NB4 (cell line): ENCODE measurements at regions not wholly inside any gene's neighbourhood (a gene's known extent, or its start where the extent isn't known, plus 50 kb on each side); places are given as distances from the start of the nearest gene placed in this dataset.
"Not testable (repeated sequence)": the region's sequence is repeated elsewhere in the genome, so short reads cannot be mapped to it uniquely, and the experiment has no call there.

Source experiments
- DNase-seq: peaks from one replicate; pipeline ENCODE4 v3.0.0; 2010; ENCODE audit warnings: low read depth
- H3K4me3 ChIP-seq: one replicate; pipeline ENCODE4 v1.5.1; 2011; ENCODE audit warnings: mild to moderate bottlenecking, low read depth, low read length, moderate library complexity
- CTCF ChIP-seq: IDR thresholded peaks from one replicate; pipeline ENCODE4 v1.5.1; 2012; ENCODE audit warnings: low read depth, low read length
- MAX ChIP-seq: IDR thresholded peaks from 2 replicates; pipeline ENCODE4 v1.6.1; 2011; ENCODE audit warnings: low read depth, low read length
- MYC ChIP-seq: IDR thresholded peaks from 2 replicates; pipeline ENCODE4 v1.6.1; 2011; ENCODE audit warnings: low read depth, low read length
- POLR2A ChIP-seq: IDR thresholded peaks from 2 replicates; pipeline ENCODE4 v1.6.1; 2011; ENCODE audit warnings: mild to moderate bottlenecking; ENCODE audit not compliant: insufficient read length; ENCODE audit errors: extremely low read depth

DNA sequence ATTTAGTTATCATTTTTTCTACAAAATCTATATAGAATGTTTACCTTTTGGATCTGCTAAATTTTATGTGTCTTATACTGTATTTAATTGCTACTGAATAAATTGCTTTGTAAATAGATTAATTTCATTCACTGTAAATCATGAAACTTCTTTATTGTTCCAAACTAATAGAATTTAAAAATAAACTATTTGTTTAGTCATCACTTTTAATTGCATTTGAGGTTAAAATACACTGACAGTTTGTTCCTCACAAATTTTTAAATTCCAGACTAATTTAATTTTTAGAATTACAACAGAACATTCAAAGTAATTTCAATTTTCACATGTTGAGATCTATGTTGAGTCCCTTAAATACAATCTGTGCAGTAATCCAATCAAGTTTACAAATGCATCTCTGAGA, 1633.2 kb upstream of the NUDT12 start:
- no peak overlapping the region for H3K4me3 ChIP-seq

DNA sequence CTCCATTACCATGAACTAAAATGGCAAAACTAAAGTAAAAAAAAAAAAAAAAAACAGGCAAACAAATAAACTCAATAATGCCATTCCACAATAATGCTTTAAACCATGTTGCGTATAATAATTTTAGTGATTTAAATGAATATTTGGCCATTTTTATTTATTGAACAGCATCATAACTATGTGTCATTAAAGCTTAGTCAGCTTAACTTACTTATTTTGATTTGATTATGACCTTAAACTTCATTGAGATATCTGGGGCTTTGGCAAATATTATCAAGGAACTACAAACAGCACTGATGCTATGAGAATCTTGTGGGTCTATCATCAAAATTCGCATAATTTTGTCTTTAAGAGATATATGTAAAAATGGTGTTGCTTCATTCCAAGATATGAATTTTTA, 1610.3 kb upstream of the NUDT12 start:
- no peak overlapping the region for H3K4me3 ChIP-seq
- DNase-seq, result no peak
- TF ChIP-seq POLR2A (no peak), CTCF (no peak), MAX (no peak), MYC (no peak)

More for the DNA sequence above, 1633.2 kb upstream of the NUDT12 start:
- TF ChIP-seq POLR2A (no peak), MAX (no peak), CTCF (no peak), MYC (no peak)
- DNase-seq, result no peak

DNA sequence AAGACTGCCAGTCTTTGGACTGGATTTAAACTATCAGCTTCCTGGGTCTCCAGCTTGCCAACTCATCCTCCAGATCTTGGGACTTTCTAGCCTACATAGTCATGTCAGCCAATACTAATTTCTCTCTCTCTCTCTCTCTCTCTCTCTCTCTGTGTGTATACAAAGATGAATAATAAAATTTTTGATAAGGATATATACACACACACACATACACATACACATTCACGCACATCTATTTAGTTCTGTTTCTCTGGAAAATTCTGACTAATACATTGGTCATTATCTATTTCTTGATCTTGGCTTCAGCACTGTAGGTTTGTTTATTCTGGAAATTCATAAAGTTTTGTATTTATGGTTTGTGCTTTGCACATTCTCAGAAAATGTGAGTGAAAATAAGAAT, 1606.2 kb upstream of the NUDT12 start:
- no peak overlapping the region for H3K4me3 ChIP-seq
- no peak for TF ChIP-seq MAX
- no peak for TF ChIP-seq POLR2A
- no peak for TF ChIP-seq MYC
- TF ChIP-seq CTCF, result no peak

GRCh38 chr5:105167092-105167491, 1604.5 kb upstream of the NUDT12 start:
- no peak overlapping the region for H3K4me3 ChIP-seq
- TF ChIP-seq MAX (no peak), MYC (no peak), CTCF (no peak), POLR2A (no peak)
- DNase-seq, result no peak

More for the DNA sequence above, 1606.2 kb upstream of the NUDT12 start:
- DNase-seq, result no peak

DNA sequence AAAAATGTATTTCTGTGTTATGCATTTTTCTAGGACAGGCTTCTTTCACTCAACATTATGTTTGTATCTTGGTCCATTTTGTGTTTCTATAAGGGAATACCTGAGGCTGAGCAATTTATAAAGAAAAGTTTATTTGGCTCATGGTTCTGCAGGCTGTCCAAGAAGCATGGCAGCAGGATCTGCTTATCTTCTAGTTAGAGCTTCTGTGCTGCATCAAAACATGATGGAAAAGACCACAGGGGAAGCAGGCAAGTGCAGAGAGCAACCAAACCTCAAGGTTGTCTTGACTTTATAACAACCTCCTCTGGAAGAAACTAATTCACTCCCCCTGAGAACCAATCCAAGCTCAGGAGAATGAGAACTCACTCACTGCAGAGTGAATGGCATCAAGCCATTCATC, 1601.0 kb upstream of the NUDT12 start:
- no peak for TF ChIP-seq MAX
- TF ChIP-seq MYC, result no peak
- no peak for TF ChIP-seq POLR2A
- no peak for TF ChIP-seq CTCF
- H3K4me3 ChIP-seq, result no peak overlapping the region
- DNase-seq, result no peak

DNA sequence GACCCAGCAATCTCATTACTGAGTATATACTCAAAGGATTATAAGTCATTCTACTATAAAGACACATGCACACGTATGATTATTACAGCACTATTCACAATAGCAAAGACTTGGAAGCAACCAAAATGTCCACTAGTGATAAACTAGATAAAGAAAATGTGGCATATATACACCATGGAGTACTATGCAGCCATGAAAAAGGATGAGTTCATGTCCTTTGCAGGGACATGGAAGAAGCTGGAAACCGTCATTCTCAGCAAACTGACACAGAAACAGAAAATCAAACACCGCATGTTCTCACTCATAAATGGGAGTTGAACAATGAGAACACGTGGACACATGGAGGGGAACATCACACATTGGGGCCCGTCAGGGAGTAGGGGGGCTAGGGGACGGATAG, 1600.0 kb upstream of the NUDT12 start:
- not testable (repeated sequence) for DNase-seq, H3K4me3 ChIP-seq
